Stimulated activated CD8-positive, alpha-beta memory T cell treated with anti-CD3 and anti-CD28 coated beads, Interleukin-4, amount 100 ng/mL, for 4 hours (primary cell): ENCODE measurements at regions not wholly inside any gene's neighbourhood (a gene's known extent, or its start where the extent isn't known, plus 50 kb on each side); places are given as distances from the start of the nearest gene placed in this dataset.
"Not testable (repeated sequence)": the region's sequence is repeated elsewhere in the genome, so short reads cannot be mapped to it uniquely, and the experiment has no call there.

Source experiments
- DNase-seq, 2 donors: peaks; one replicate each; pipeline ENCODE4 v3.0.0-alpha.2; 2020; ENCODE audit warnings: low read depth in 2 of 2, low spot score in 1 of 2

- no peak for DNase-seq
These were observed 1021.1 kb upstream of the ZEB2 start for GRCh38 chr2:145541028-145541427.

GRCh38 chr2:145538661-145539350 lies 1018.9 kb upstream of the ZEB2 start:
- no peak for DNase-seq

- no peak for DNase-seq
These were observed 1010.7 kb upstream of the ZEB2 start for GRCh38 chr2:145530653-145531052.

GRCh38 chr2:145524836-145525235 lies 1004.9 kb upstream of the ZEB2 start:
- no peak for DNase-seq

GRCh38 chr2:145524303-145524702 lies 1004.4 kb upstream of the ZEB2 start:
- DNase-seq: no peak

GRCh38 chr2:145519254-145519653 lies 999.3 kb upstream of the ZEB2 start:
- DNase-seq: not testable (repeated sequence)

GRCh38 chr2:145511946-145512345 lies 992.0 kb upstream of the ZEB2 start:
- DNase-seq: no peak

- no peak for DNase-seq
These were observed 983.6 kb upstream of the ZEB2 start for GRCh38 chr2:145503511-145503910.

- DNase-seq: no peak
These were observed 982.0 kb upstream of the ZEB2 start for GRCh38 chr2:145501920-145502319.

- no peak for DNase-seq
These were observed 975.7 kb upstream of the ZEB2 start for GRCh38 chr2:145495590-145495989.

GRCh38 chr2:145494441-145494840 lies 974.5 kb upstream of the ZEB2 start:
- DNase-seq: no peak

- no peak for DNase-seq
These were observed 968.7 kb upstream of the ZEB2 start for GRCh38 chr2:145488571-145488970.

- no peak for DNase-seq
These were observed 964.7 kb upstream of the ZEB2 start for GRCh38 chr2:145484448-145485097.

GRCh38 chr2:145483854-145484253 lies 963.9 kb upstream of the ZEB2 start:
- DNase-seq: no peak

GRCh38 chr2:145481334-145481922 lies 961.5 kb upstream of the ZEB2 start:
- DNase-seq: no peak

- no peak for DNase-seq
These were observed 944.9 kb upstream of the ZEB2 start for GRCh38 chr2:145464866-145465265.

- no peak for DNase-seq
These were observed 940.2 kb upstream of the ZEB2 start for GRCh38 chr2:145460112-145460511.

GRCh38 chr2:145431181-145431951 lies 911.4 kb upstream of the ZEB2 start:
- DNase-seq: no peak

GRCh38 chr2:145423809-145424208 lies 903.9 kb upstream of the ZEB2 start:
- no peak for DNase-seq

- no peak for DNase-seq
These were observed 902.7 kb upstream of the ZEB2 start for GRCh38 chr2:145422576-145422975.

- DNase-seq: no peak
These were observed 901.9 kb upstream of the ZEB2 start for GRCh38 chr2:145421841-145422240.

- no peak for DNase-seq
These were observed 896.7 kb upstream of the ZEB2 start for GRCh38 chr2:145416640-145417039.
